Hepatocyte (in vitro differentiated cells): ENCODE measurements at regions not wholly inside any gene's neighbourhood (a gene's known extent, or its start where the extent isn't known, plus 50 kb on each side); places are given as distances from the start of the nearest gene placed in this dataset.

Source experiments
- DNase-seq: peaks from one replicate; pipeline ENCODE4 v3.0.0-alpha.2; 2016; ENCODE audit warnings: low spot score
- H2AFZ ChIP-seq: fragments of 200-600 bp; sonication (generic); 2 replicates; pipeline ENCODE4 v1.6.0; 2016; ENCODE audit warnings: antibody characterized with exemption, mild to moderate bottlenecking
- H3K27ac ChIP-seq: fragments of 200-600 bp; sonication (generic); 2 replicates; pipeline ENCODE4 v1.5.1; 2016; ENCODE audit warnings: mild to moderate bottlenecking
- H3K27me3 ChIP-seq: fragments of 200-600 bp; sonication (generic); 2 replicates; pipeline ENCODE4 v1.6.1; 2016
- H3K36me3 ChIP-seq: fragments of 200-600 bp; sonication (generic); replicated peaks from 2 replicates; pipeline ENCODE4 v1.5.1; 2016; ENCODE audit warnings: low read depth; ENCODE audit not compliant: insufficient read depth
- H3K4me1 ChIP-seq: fragments of 200-600 bp; sonication (generic); 2 replicates; pipeline ENCODE4 v1.5.1; 2016; ENCODE audit warnings: mild to moderate bottlenecking, moderate library complexity; ENCODE audit not compliant: insufficient read depth
- H3K4me2 ChIP-seq: fragments of 200-600 bp; sonication (generic); 2 replicates; pipeline ENCODE4 v1.6.0; 2016
- H3K4me3 ChIP-seq: fragments of 200-600 bp; sonication (generic); 2 replicates; pipeline ENCODE4 v1.5.1; 2016; ENCODE audit warnings: mild to moderate bottlenecking
- H3K79me2 ChIP-seq: fragments of 200-600 bp; sonication (generic); 2 replicates; pipeline ENCODE4 v1.6.0; 2017; ENCODE audit warnings: mild to moderate bottlenecking
- H3K9me2 ChIP-seq: fragments of 200-600 bp; sonication (generic); replicated peaks from 2 replicates; pipeline ENCODE4 v1.6.0; 2017; ENCODE audit warnings: mild to moderate bottlenecking; ENCODE audit not compliant: insufficient read depth
- H3K9me3 ChIP-seq: fragments of 200-600 bp; sonication (generic); 2 replicates; pipeline ENCODE4 v1.5.1; 2016; ENCODE audit warnings: low read depth, mild to moderate bottlenecking
- H4K20me1 ChIP-seq: fragments of 200-600 bp; sonication (generic); 2 replicates; pipeline ENCODE4 v1.6.0; 2016; ENCODE audit warnings: mild to moderate bottlenecking; ENCODE audit not compliant: insufficient read depth, poor library complexity, severe bottlenecking
- CTCF ChIP-seq: fragments of 200-600 bp; sonication (generic); IDR thresholded peaks from 2 replicates; pipeline ENCODE4 v1.5.1; 2016; ENCODE audit warnings: antibody characterized with exemption, mild to moderate bottlenecking; ENCODE audit not compliant: poor library complexity
- EZH2 ChIP-seq: fragments of 200-600 bp; sonication (generic); IDR thresholded peaks from 2 replicates; pipeline ENCODE4 v1.6.1; 2016; ENCODE audit warnings: antibody characterized with exemption, mild to moderate bottlenecking, borderline replicate concordance
- EZH2phosphoT487 ChIP-seq: fragments of 200-600 bp; sonication (generic); IDR thresholded peaks from one replicate; pipeline ENCODE4 v1.6.1; 2018; ENCODE audit warnings: antibody characterized with exemption, mild to moderate bottlenecking, low read depth, moderate library complexity; ENCODE audit not compliant: unreplicated experiment, severe bottlenecking
- WGBS: methylation state at CpG from one replicate; pipeline ENCODE4 v1.1.6; 2016; ENCODE audit warnings: low lambda C conversion rate; ENCODE audit errors: missing lambda C conversion rate; 5-methylcytosine and 5-hydroxymethylcytosine counted together

- TF ChIP-seq CTCF: no peak
- TF ChIP-seq EZH2phosphoT487: no peak
- no peak for TF ChIP-seq EZH2
- DNase-seq: peak; percentile 16
Measured at GRCh38 chr2:18639756-18640453, 50.5 kb upstream of the NT5C1B start.

More at GRCh38 chr2:18639756-18640453, 50.5 kb upstream of the NT5C1B start:
- H3K4me1 ChIP-seq: no peaks in the 10 kb centered on the region
- H3K79me2 ChIP-seq: no peaks in the 10 kb centered on the region
- H3K4me2 ChIP-seq: no peak overlapping the region
- 82% methylated on average over 8 of the region's 8 CpGs for WGBS
- no peak overlapping the region for H3K27ac ChIP-seq
- no peaks in the 10 kb centered on the region for H3K27me3 ChIP-seq
- no peaks in the 10 kb centered on the region for H4K20me1 ChIP-seq
- no peaks in the 10 kb centered on the region for H3K36me3 ChIP-seq
- no peaks in the 10 kb centered on the region for H3K9me2 ChIP-seq
- H2AFZ ChIP-seq: no peak overlapping the region
- peaks cover 4% of the 10 kb centered on the region for H3K9me3 ChIP-seq
- H3K4me3 ChIP-seq: no peak overlapping the region
